Ecto neural progenitor cell (in vitro differentiated cells): ENCODE measurements at regions not wholly inside any gene's neighbourhood (a gene's known extent, or its start where the extent isn't known, plus 50 kb on each side); places are given as distances from the start of the nearest gene placed in this dataset.
"Not testable (repeated sequence)": the region's sequence is repeated elsewhere in the genome, so short reads cannot be mapped to it uniquely, and the experiment has no call there.

Experiments used
- DNase-seq: peaks from one replicate; pipeline ENCODE4 v3.0.0-alpha.2; 2018; ENCODE audit warnings: low spot score

GRCh38 chrX:84865113-84865512, 138.6 kb upstream of the APOOL start:
- DNase-seq: no peak

GRCh38 chrX:84870281-84870680, 133.4 kb upstream of the APOOL start:
- DNase-seq: not testable (repeated sequence)

DNA sequence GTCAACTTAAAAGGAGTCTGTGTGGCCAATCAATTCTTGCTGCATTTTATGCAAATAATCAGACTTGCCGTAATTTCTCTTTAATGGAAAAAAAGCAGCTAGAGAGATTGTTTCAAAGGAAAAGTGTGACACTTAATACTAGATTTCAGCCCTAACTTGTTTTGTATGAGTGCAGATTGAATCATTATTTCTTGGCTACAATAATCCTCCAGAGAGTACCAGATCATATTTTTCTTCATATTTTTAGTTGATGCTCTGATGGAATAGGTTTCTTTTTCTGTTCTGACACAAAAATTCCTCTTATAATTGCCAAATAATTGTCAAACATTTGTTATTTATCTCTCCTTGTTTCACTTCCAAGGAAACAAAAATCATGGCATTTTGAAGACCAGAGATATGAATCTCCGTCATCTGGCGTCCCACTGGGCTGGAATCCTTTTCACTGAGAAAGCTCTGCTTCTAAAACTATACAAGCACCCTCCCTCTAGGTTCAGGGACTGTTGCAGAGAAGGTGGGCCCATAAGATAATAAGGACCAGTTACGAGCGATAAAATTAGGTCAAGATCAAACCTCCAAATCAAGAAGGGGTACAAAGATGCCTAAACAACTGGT, 131.4 kb upstream of the APOOL start:
- DNase-seq: not testable (repeated sequence)

DNA sequence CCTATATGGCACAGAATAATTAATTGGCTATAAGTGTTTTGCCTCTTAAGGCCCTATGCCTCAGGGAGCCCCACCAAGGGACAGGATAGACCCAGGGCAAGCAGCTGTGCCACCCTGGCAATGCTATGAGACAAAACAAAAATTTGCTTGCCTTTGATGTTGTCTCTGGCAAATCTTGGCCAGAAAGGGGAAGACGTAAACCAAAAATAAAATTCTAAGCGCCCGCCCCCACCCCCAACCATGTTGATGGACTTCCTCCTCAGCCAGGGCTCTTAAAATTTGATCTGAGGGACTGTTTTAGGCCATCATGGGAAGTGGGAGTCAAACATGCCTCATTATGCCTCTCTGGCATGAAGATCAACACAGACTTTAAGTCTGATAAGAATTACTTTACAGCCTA, 130.5 kb upstream of the APOOL start:
- no peak for DNase-seq

DNA sequence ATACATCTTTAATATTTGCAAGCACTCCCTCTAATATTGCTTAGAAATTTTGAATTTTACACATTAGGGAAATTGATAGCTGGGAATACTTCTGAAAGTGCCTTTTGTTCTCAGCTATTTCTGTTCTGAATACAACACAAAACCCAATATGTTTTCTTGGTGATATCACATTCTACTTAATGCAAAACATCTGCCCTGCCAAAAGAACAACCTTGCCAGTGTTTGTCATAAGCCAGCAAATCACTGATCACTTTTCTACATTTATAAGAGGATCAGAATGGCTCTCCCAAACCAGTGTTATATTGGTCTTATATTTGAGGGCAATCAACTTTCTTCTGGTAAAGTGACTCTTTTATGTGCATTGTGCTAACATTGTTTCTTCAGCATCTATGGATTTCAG, 126.8 kb upstream of the APOOL start:
- DNase-seq: no peak

DNA sequence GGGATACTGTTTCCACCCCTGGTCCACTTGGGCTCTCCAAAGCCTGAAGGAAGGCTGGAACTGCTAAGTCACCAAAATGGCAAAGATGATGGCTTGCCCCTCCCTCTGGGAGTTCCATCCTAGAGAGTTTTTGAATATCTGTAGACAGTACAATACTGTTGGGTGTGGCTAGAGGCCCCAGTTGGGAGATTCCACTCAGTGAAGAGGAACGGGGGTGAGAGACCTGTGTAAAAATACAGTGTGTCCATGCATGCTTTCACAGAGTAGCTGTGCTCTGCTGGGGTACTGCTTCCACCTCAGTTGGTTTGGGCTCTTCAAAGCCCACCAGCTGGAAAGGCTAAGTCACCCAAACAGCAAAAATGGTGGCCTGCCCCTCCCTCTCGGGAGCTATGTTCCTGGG, 109.8 kb upstream of the APOOL start:
- DNase-seq: no peak

DNA sequence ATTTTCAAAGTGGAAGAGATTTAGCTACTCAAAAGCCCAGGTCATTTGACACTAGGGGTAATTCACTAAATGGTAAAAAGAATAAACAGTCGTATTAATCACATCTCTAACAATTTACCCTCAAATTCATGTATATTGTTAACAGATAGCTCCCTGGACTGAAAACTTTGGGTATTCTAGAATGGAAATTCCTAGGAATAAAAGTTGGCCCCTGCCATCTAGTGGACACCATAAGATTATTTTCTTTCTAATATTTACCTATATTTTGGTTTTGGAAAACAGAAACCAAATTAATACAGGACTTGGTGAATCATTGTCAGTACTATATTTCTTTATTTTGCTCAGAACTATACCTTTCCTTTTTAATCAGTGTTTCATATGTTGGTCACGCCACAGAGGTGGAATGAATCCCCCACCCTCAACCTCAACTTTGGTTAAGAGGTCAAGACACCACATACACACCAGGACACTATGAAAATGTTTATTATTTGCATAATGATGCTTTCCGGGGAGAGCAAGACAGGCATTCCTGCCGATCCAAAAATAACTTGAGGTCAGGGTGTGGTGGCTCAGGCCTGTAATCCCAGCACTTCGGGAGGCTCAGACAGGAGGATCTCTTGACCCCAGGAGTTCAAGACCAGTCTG, 96.2 kb upstream of the APOOL start:
- no peak for DNase-seq

GRCh38 chrX:84909151-84909550, 94.5 kb upstream of the APOOL start:
- DNase-seq: no peak

GRCh38 chrX:84924624-84925023, 79.1 kb upstream of the APOOL start:
- no peak for DNase-seq

DNA sequence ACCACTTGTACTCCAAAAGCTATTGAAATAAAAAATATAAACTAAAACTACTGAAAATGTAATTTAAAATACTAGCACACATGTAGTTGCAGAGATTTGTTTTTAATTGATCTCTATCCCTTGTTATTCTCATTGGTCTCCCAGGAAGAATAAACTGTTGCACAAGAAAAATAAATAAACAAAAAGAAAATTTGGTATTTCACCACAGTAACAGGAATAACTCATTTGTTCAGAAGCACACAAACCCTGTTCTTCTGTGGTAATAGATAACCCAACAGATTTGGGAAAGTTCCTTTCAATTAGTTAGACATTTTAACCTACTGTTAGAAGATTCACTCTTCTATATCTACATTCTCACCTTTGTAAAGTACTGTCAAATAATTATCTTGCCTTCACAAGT, 70.9 kb upstream of the APOOL start:
- DNase-seq: no peak

GRCh38 chrX:84933956-84934556, 69.6 kb upstream of the APOOL start:
- DNase-seq: no peak
